Activated CD8-positive, alpha-beta T cell treated with anti-CD3 and anti-CD28 coated beads for 36 hours (primary cell): ENCODE measurements at regions not wholly inside any gene's neighbourhood (a gene's known extent, or its start where the extent isn't known, plus 50 kb on each side); places are given as distances from the start of the nearest gene placed in this dataset.

Experiments
- ATAC-seq: fragments of 200-7000 bp; cut with Tn5 transposase; one replicate; pipeline ENCODE4 v1.10.0; 2021; ENCODE audit warnings: mild to moderate bottlenecking, moderate library complexity
- CTCF ChIA-PET: fragments of 350-600 bp; sonication (Branson Sonifier 250); formaldehyde crosslinking; loops from one replicate; lab custom pipeline; 2021; ENCODE audit warnings: antibody characterized with exemption; lab: Charles Lee
- POLR2A ChIA-PET: fragments of 350-600 bp; sonication (Branson Sonifier 250); formaldehyde crosslinking; loops from one replicate; lab custom pipeline; 2021; ENCODE audit warnings: antibody characterized with exemption; lab: Charles Lee
- DNase-seq: peaks from one replicate; pipeline ENCODE4 v3.0.0-alpha.2; 2020
- H3K27ac Mint-ChIP-seq: one replicate; pipeline ENCODE4 v1.8.0; 2021; ENCODE audit warnings: mild to moderate bottlenecking, mixed read lengths
- H3K27me3 Mint-ChIP-seq: one replicate; pipeline ENCODE4 v1.8.0; 2021; ENCODE audit warnings: mixed read lengths
- H3K36me3 Mint-ChIP-seq: one replicate; pipeline ENCODE4 v1.8.0; 2021; ENCODE audit warnings: low read depth, mixed read lengths
- H3K4me1 Mint-ChIP-seq: one replicate; pipeline ENCODE4 v1.8.0; 2021; ENCODE audit warnings: low read depth, mixed read lengths
- H3K4me3 Mint-ChIP-seq: one replicate; pipeline ENCODE4 v1.8.0; 2021; ENCODE audit warnings: mild to moderate bottlenecking, moderate library complexity, mixed read lengths
- H3K9me3 Mint-ChIP-seq: one replicate; pipeline ENCODE4 v1.8.0; 2021; ENCODE audit warnings: mixed read lengths
- intact Hi-C: fragments of 100-400 bp; cut with micrococcal nuclease; formaldehyde crosslinking; loops from one replicate; pipeline ENCODE4 v1.10.0; 2022
- TF ChIP-seq, protein P1 (sequence below): fragments of 200-600 bp; IDR thresholded peaks from one replicate; pipeline ENCODE4 v1.8.0; 2022; ENCODE audit warnings: antibody characterized with exemption, mild to moderate bottlenecking

DNA sequence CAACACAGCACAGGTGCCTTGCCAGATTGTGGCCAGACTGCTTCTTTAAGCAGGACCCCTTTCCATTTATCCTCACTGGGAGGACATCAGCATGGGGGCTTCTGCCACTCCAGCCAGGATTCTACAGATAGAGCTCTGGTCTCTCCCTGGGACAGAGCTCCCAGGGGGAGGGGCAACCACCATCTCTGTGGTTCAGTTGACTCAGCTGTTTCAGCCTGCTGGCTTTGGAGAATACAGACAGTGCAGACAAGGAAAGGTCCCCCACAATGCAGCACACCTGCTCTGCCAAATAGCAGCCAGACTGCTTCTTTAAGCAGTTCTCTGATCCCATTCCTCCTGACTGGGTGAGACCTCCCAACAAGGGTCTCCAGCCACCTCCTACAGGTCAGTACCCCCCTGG is 132.8 kb downstream of the OR2K2 start:
- ATAC-seq: no peak
- no peak overlapping the region for H3K27ac Mint-ChIP-seq
- intact Hi-C loops: no loop called here
- H3K4me1 Mint-ChIP-seq: no peaks in the 10 kb centered on the region
- peaks cover 6% of the 10 kb centered on the region for H3K9me3 Mint-ChIP-seq
- no peak for DNase-seq
- TF ChIP-seq, protein P1, sequence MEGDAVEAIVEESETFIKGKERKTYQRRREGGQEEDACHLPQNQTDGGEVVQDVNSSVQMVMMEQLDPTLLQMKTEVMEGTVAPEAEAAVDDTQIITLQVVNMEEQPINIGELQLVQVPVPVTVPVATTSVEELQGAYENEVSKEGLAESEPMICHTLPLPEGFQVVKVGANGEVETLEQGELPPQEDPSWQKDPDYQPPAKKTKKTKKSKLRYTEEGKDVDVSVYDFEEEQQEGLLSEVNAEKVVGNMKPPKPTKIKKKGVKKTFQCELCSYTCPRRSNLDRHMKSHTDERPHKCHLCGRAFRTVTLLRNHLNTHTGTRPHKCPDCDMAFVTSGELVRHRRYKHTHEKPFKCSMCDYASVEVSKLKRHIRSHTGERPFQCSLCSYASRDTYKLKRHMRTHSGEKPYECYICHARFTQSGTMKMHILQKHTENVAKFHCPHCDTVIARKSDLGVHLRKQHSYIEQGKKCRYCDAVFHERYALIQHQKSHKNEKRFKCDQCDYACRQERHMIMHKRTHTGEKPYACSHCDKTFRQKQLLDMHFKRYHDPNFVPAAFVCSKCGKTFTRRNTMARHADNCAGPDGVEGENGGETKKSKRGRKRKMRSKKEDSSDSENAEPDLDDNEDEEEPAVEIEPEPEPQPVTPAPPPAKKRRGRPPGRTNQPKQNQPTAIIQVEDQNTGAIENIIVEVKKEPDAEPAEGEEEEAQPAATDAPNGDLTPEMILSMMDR: no peak
- H3K27me3 Mint-ChIP-seq: peaks cover 3% of the 10 kb centered on the region
- H3K4me3 Mint-ChIP-seq: no peak overlapping the region
- no peaks in the 10 kb centered on the region for H3K36me3 Mint-ChIP-seq
- POLR2A ChIA-PET: no interaction called here
- CTCF ChIA-PET: no interaction called here

DNA sequence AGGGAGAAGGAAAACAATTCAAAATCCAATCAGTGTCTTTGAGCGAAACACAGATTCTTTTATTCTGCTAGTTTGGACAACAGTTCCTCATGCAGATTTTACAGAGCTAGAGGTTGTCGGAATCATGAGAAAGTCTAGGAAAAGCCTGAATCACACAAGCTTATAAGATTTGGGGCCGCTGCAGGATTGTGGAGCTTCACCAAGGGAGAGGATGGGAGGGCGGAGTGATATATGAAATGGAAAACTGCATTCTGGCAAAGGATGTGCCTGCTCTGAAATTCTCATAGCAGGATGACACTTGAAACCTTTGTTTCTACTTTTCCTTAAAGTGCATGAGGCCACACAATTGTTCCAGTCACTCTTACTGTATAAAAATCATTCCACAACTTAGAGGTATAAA is 134.3 kb downstream of the OR2K2 start:
- H3K27me3 Mint-ChIP-seq: peaks cover 3% of the 10 kb centered on the region
- ATAC-seq: no peak
- intact Hi-C loops: no loop called here
- ChIA-PET POLR2A (no interaction called here), CTCF (no interaction called here)
- no peaks in the 10 kb centered on the region for H3K4me1 Mint-ChIP-seq
- TF ChIP-seq, protein P1: no peak
- no peaks in the 10 kb centered on the region for H3K36me3 Mint-ChIP-seq
- H3K9me3 Mint-ChIP-seq: peaks cover 4% of the 10 kb centered on the region
- H3K27ac Mint-ChIP-seq: no peak overlapping the region
- no peak for DNase-seq
- no peak overlapping the region for H3K4me3 Mint-ChIP-seq

DNA sequence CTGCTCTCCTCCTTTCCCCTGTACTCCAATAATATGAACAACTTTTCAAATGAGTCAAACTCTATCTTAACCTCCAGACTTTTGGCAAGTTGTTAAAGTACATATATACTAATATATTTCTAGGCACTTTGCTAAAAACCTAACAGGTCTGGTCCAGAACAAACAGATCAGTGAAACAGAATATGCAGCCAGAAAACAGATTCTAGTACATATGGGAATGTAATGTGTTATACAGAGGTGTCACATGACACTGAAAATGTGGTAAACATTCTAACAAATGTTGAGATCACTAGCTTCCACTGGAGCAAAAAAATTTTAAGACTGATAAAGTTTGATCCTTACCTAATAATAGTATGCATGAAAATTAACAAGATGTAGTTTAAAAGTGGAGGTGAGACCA is 136.9 kb downstream of the OR2K2 start:
- TF ChIP-seq, protein P1: no peak
- no peaks in the 10 kb centered on the region for H3K36me3 Mint-ChIP-seq
- ATAC-seq (no peak), DNase-seq (no peak)
- intact Hi-C loops: no loop called here
- H3K27ac Mint-ChIP-seq: no peak overlapping the region
- peaks cover 3% of the 10 kb centered on the region for H3K27me3 Mint-ChIP-seq
- H3K4me3 Mint-ChIP-seq: no peak overlapping the region
- no peaks in the 10 kb centered on the region for H3K4me1 Mint-ChIP-seq
- ChIA-PET POLR2A (interaction anchor here (0.6 kb wide), 1 partner anchor 221 kb away, joined by 3 read pairs; no protein-coding TSS in a partner anchor), CTCF (no interaction called here)
- no peaks in the 10 kb centered on the region for H3K9me3 Mint-ChIP-seq

DNA sequence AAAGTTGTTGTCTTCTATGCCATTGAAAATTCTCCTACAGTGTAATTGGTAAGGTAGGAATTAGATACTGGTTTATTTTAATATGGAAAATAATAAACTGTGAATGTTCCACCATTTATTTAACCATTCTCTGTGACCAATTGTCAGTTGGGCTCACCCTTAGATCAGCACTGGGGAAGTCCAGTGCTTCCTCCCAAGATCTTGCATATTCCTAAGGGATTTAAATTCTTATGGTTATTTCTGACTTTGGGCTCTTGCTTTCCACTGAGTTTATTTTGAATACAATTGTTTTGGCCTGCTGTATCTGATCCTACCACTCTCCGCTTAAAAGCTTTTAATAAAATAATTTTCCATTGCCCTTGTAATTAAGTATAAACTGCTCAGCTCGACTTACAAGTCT is 137.4 kb downstream of the OR2K2 start:
- TF ChIP-seq, protein P1: no peak
- ChIA-PET CTCF (no interaction called here), POLR2A (interaction anchor here (0.6 kb wide), 1 partner anchor 221 kb away, joined by 3 read pairs; no protein-coding TSS in a partner anchor)
- Mint-ChIP-seq H3K27ac (no peak overlapping the region), H3K36me3 (no peaks in the 10 kb centered on the region), H3K4me3 (no peak overlapping the region), H3K4me1 (no peaks in the 10 kb centered on the region), H3K27me3 (peaks cover 1% of the 10 kb centered on the region), H3K9me3 (peaks cover 1% of the 10 kb centered on the region)
- no peak for DNase-seq
- intact Hi-C loops: no loop called here
- ATAC-seq: no peak

DNA sequence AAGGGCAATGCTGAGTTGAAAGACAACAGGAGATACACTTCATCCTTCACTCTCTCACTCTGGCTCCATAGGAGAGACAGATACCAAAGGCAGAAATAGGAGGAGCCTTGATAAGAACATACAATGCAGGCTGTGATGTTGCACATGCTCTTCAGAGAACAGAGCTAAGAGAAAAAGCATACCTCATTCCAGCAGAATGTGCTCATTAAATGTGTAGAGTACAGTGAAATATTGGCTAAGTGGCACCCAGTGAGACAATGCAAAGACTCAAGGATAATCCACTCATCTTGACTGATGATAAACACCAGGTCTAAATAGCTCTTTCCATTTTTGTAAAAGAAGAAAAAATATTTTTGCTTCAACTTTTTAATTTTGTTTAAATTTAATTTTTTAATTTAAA is 139.7 kb downstream of the OR2K2 start:
- POLR2A ChIA-PET: no interaction called here
- CTCF ChIA-PET: no interaction called here
- peaks cover 1% of the 10 kb centered on the region for H3K9me3 Mint-ChIP-seq

More for the DNA sequence above, 139.7 kb downstream of the OR2K2 start:
- no peaks in the 10 kb centered on the region for H3K36me3 Mint-ChIP-seq
- no peaks in the 10 kb centered on the region for H3K4me1 Mint-ChIP-seq
- ATAC-seq (no peak), DNase-seq (no peak)
- H3K27ac Mint-ChIP-seq: no peak overlapping the region
- TF ChIP-seq, protein P1: no peak
- intact Hi-C loops: no loop called here
- H3K27me3 Mint-ChIP-seq: peaks cover 1% of the 10 kb centered on the region
- no peak overlapping the region for H3K4me3 Mint-ChIP-seq
